RWPE2 (cell line): ENCODE measurements at regions not wholly inside any gene's neighbourhood (a gene's known extent, or its start where the extent isn't known, plus 50 kb on each side); places are given as distances from the start of the nearest gene placed in this dataset.
"Not testable (repeated sequence)": the region's sequence is repeated elsewhere in the genome, so short reads cannot be mapped to it uniquely, and the experiment has no call there.

Source experiments
- ATAC-seq: fragments of 200-7000 bp; cut with Tn5 transposase; 3 replicates; pipeline ENCODE4 v1.9.1; 2021; ENCODE audit warnings: low read depth
- DNase-seq: peaks from one replicate; pipeline ENCODE4 v3.0.0-alpha.2; 2020; ENCODE audit warnings: low spot score
- H3K27ac ChIP-seq: fragments of 450-650 bp; 2 replicates; pipeline ENCODE4 v1.5.1; 2017; ENCODE audit warnings: mild to moderate bottlenecking; ENCODE audit not compliant: poor library complexity, severe bottlenecking
- H3K27me3 ChIP-seq: fragments of 250-450 bp; sonication (Bioruptor Pico); 2 replicates; pipeline ENCODE4 v1.5.1; 2021; ENCODE audit warnings: mild to moderate bottlenecking, moderate library complexity; ENCODE audit not compliant: insufficient read depth, poor library complexity, severe bottlenecking
- H3K36me3 ChIP-seq: fragments of 250-450 bp; sonication (Bioruptor Pico); 2 replicates; pipeline ENCODE4 v1.5.1; 2020; ENCODE audit warnings: low read depth, mild to moderate bottlenecking, moderate library complexity
- H3K4me1 ChIP-seq: fragments of 250-450 bp; sonication (Bioruptor Pico); 2 replicates; pipeline ENCODE4 v1.5.1; 2021; ENCODE audit warnings: mild to moderate bottlenecking, moderate library complexity; ENCODE audit not compliant: insufficient read depth, poor library complexity, severe bottlenecking
- H3K4me3 ChIP-seq: fragments of 250-450 bp; sonication (Bioruptor Pico); 2 replicates; pipeline ENCODE4 v1.5.1; 2021; ENCODE audit warnings: mild to moderate bottlenecking, moderate library complexity; ENCODE audit not compliant: severe bottlenecking
- H3K9me3 ChIP-seq: fragments of 250-450 bp; sonication (Bioruptor Pico); 2 replicates; pipeline ENCODE4 v1.5.1; 2021; ENCODE audit warnings: mild to moderate bottlenecking, moderate library complexity; ENCODE audit not compliant: severe bottlenecking
- CTCF ChIP-seq: fragments of 450-650 bp; IDR thresholded peaks from one replicate; pipeline ENCODE4 v1.5.1; 2017; ENCODE audit warnings: mild to moderate bottlenecking, moderate library complexity; ENCODE audit not compliant: poor library complexity, severe bottlenecking

- Histone ChIP-seq H3K36me3 (no peaks in the 10 kb centered on the region), H3K9me3 (no peaks in the 10 kb centered on the region), H3K27me3 (no peaks in the 10 kb centered on the region), H3K27ac (no peak overlapping the region), H3K4me3 (no peak overlapping the region), H3K4me1 (no peaks in the 10 kb centered on the region)
- DNase-seq (no peak), ATAC-seq (no peak)
- TF ChIP-seq CTCF: no peak
These were observed 158.9 kb downstream of the MID1IP1 start for GRCh38 chrX:38960137-38960536.

DNA sequence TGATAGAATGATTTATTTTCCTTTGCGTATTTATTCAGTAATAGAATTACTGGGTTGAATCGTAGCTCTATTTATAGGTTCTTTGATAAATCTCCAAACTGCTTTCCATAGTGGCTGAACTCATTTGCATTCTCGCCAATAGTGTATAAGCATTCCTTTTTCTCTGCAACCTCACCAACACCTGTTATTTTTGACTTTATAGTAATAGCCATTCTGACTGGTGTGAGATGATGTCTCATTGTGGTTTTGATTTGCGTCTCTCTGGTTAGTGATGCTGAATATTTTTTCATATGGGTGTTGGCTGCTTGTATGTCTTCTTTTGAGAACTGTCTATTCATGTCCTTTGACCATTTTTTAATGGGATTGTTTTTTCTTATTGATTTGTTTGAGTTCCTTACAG is 160.7 kb downstream of the MID1IP1 start:
- ATAC-seq (no peak), DNase-seq (no peak)
- Histone ChIP-seq H3K27ac (no peak overlapping the region), H3K36me3 (no peaks in the 10 kb centered on the region), H3K4me1 (no peaks in the 10 kb centered on the region), H3K27me3 (no peaks in the 10 kb centered on the region), H3K4me3 (no peak overlapping the region), H3K9me3 (no peaks in the 10 kb centered on the region)
- TF ChIP-seq CTCF: no peak

- H3K9me3 ChIP-seq: not testable (repeated sequence)
These were observed 162.0 kb downstream of the MID1IP1 start for GRCh38 chrX:38963244-38963643.

DNA sequence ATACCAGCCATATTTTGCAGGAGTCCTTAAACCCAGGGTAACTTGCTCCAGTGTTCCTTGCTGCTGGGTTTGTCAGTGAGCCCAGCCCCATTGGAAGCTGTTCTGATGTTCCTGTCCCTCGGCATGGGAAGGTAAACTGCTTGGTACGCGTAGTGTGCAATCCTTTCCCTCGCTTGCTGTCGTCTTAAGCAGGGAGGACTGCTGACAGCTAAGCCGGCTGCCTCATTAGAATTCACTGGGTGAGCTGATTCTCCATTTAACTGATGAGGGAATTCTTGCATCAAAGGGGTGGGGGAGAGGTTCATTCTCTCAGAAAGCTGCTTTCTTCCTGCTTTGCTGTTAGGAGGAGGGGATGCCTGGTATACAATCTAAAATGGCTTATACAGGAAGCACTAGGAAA is 164.6 kb downstream of the MID1IP1 start:
- Histone ChIP-seq H3K27ac (no peak overlapping the region), H3K4me1 (no peaks in the 10 kb centered on the region), H3K9me3 (no peaks in the 10 kb centered on the region), H3K4me3 (no peak overlapping the region), H3K27me3 (no peaks in the 10 kb centered on the region), H3K36me3 (no peaks in the 10 kb centered on the region)
- no peak for TF ChIP-seq CTCF
- ATAC-seq (no peak), DNase-seq (no peak)

More at GRCh38 chrX:38963244-38963643, 162.0 kb downstream of the MID1IP1 start:
- H3K4me1 ChIP-seq, H3K36me3 ChIP-seq, DNase-seq, H3K27me3 ChIP-seq, ATAC-seq, H3K4me3 ChIP-seq, H3K27ac ChIP-seq: not testable (repeated sequence)

- Histone ChIP-seq H3K4me1 (no peaks in the 10 kb centered on the region), H3K36me3 (no peaks in the 10 kb centered on the region), H3K9me3 (no peaks in the 10 kb centered on the region), H3K27ac (no peak overlapping the region), H3K27me3 (no peaks in the 10 kb centered on the region), H3K4me3 (no peak overlapping the region)
- no peak for TF ChIP-seq CTCF
- ATAC-seq (no peak), DNase-seq (no peak)
These were observed 167.3 kb downstream of the MID1IP1 start for GRCh38 chrX:38968344-38969216.
